Nephron (organoid): ENCODE measurements at regions not wholly inside any gene's neighbourhood (a gene's known extent, or its start where the extent isn't known, plus 50 kb on each side); places are given as distances from the start of the nearest gene placed in this dataset.
"Not testable (repeated sequence)": the region's sequence is repeated elsewhere in the genome, so short reads cannot be mapped to it uniquely, and the experiment has no call there.

Source experiments
- H3K27ac Mint-ChIP-seq, 3 experiments: 2 replicates each; pipeline ENCODE4 v1.8.0; 2020; ENCODE audit warnings: mixed read lengths in 3 of 3, mild to moderate bottlenecking in 2 of 3, moderate library complexity in 1 of 3
- H3K27me3 Mint-ChIP-seq: 2 replicates; pipeline ENCODE4 v1.8.0; 2021; ENCODE audit warnings: low read depth, mild to moderate bottlenecking, moderate library complexity, mixed read lengths
- H3K36me3 Mint-ChIP-seq: 2 replicates; pipeline ENCODE4 v1.8.0; 2020; ENCODE audit warnings: low read depth, mixed read lengths
- H3K4me1 Mint-ChIP-seq: 2 replicates; pipeline ENCODE4 v1.8.0; 2020; ENCODE audit warnings: mixed read lengths
- H3K4me3 Mint-ChIP-seq, 3 experiments: 2 replicates each; pipeline ENCODE4 v1.8.0; 2020; ENCODE audit warnings: mild to moderate bottlenecking in 3 of 3, mixed read lengths in 3 of 3, moderate library complexity in 2 of 3
- H3K9me3 Mint-ChIP-seq: 2 replicates; pipeline ENCODE4 v1.8.0; 2020; ENCODE audit warnings: mixed read lengths
- TF ChIP-seq, protein P1 (sequence below), 3 experiments: fragments of 200-600 bp; sonication (generic); IDR thresholded peaks; one replicate each; pipeline ENCODE4 v1.5.0; 2021; ENCODE audit warnings: antibody characterized with exemption in 3 of 3; ENCODE audit not compliant: unreplicated experiment in 3 of 3

DNA sequence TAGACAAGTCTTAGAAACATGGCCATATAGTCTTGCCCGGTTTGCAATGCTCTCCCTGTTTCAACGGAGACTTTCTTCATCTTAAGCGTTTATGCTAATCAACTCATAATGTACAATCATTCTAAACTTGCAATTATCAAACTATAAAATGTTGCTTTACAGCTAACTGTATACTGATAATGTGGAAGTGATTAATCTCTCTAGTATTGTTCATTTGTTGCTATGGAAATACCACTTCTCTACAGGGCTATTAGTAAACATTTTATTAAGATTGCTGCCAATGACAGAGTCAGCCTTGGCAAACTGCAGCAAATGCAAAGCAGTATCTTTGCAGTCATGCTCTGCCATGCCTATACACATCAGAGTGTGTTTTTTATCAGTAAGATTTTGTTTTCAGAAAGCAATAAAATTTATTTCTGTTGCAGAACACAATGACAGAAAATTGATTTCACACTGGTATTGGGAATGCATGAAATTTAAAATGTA is 1201.8 kb upstream of the CDH2 start:
- no peak overlapping the region for H3K4me3 Mint-ChIP-seq
- H3K27ac Mint-ChIP-seq = no peak overlapping the region
- no peaks in the 10 kb centered on the region for H3K4me1 Mint-ChIP-seq
- H3K27me3 Mint-ChIP-seq = no peaks in the 10 kb centered on the region
- H3K36me3 Mint-ChIP-seq = no peaks in the 10 kb centered on the region
- TF ChIP-seq, protein P1, sequence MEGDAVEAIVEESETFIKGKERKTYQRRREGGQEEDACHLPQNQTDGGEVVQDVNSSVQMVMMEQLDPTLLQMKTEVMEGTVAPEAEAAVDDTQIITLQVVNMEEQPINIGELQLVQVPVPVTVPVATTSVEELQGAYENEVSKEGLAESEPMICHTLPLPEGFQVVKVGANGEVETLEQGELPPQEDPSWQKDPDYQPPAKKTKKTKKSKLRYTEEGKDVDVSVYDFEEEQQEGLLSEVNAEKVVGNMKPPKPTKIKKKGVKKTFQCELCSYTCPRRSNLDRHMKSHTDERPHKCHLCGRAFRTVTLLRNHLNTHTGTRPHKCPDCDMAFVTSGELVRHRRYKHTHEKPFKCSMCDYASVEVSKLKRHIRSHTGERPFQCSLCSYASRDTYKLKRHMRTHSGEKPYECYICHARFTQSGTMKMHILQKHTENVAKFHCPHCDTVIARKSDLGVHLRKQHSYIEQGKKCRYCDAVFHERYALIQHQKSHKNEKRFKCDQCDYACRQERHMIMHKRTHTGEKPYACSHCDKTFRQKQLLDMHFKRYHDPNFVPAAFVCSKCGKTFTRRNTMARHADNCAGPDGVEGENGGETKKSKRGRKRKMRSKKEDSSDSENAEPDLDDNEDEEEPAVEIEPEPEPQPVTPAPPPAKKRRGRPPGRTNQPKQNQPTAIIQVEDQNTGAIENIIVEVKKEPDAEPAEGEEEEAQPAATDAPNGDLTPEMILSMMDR (IDR thresholded peaks at IDR 0.05; ENCODE audit: unreplicated experiment in 3 of 3) = no peak
- peaks cover 3% of the 10 kb centered on the region for H3K9me3 Mint-ChIP-seq

DNA sequence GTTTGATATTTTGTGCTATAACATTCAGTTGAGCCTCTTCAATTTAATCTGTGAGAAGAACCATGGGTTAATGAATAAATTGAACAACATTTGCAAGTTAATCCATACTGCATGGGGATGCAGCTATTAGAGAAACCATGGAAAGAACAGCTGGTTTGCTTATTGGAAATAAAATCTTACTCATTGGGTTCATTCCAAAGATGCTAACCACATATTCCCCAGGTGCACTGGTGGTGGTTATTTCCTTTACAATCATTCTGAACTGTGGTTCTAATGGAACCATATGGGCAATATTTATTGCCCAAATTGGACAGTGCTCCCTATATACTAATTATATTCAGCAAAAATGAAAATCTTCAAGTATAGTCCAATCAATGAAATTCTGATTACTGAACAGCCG is 1200.4 kb upstream of the CDH2 start:
- Mint-ChIP-seq H3K27me3 (no peaks in the 10 kb centered on the region), H3K9me3 (peaks cover 8% of the 10 kb centered on the region), H3K36me3 (no peaks in the 10 kb centered on the region), H3K4me3 (no peak overlapping the region), H3K27ac (no peak overlapping the region), H3K4me1 (no peaks in the 10 kb centered on the region)
- TF ChIP-seq, protein P1 (IDR thresholded peaks at IDR 0.05; ENCODE audit: unreplicated experiment in 3 of 3) = no peak

DNA sequence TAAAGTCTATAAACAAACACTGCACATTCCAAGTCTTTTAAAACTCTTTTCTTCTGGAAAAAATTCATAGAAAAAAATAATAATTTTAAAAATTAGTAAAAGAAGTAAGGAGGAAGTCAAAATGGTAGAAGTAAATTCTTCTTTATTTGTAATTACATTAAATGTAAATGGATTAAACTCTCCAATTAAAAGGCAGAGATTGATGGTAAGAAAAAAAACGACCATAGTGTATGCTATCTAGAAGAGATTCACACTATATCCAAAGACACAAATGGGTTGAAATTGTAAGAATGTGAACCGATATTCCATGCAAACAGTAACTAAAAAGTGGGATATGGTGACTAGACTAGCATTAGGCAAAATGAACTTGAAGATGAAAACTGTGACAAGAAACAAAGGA is 1196.1 kb upstream of the CDH2 start:
- Mint-ChIP-seq H3K4me1 (no peaks in the 10 kb centered on the region), H3K9me3 (peaks cover 8% of the 10 kb centered on the region), H3K27me3 (no peaks in the 10 kb centered on the region), H3K36me3 (no peaks in the 10 kb centered on the region), H3K27ac (no peak overlapping the region), H3K4me3 (no peak overlapping the region)
- TF ChIP-seq, protein P1 (IDR thresholded peaks at IDR 0.05; ENCODE audit: unreplicated experiment in 3 of 3) = no peak

DNA sequence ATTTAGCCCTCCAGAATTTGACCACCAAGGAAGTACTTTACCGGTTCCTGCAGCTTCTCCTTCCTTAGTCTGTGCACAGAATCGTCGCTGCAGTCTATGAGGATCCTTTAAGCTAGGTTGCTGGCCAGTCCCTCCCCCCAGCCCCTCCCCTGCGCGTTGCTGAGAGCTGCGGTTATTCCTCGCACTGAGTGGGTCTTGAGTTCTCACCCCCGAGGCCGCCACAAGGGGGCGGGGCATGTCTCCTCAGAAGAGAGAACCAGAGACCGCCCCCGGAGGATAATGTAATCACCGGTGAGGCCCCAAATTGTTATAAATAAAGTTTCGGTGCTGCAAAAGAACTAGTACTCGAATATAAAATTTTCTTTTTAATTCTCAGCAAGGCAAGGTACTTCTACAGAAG is 1184.9 kb upstream of the CDH2 start:
- no peaks in the 10 kb centered on the region for H3K36me3 Mint-ChIP-seq
- H3K4me3 Mint-ChIP-seq = no peak overlapping the region
- H3K4me1 Mint-ChIP-seq = no peaks in the 10 kb centered on the region
- peaks cover 2% of the 10 kb centered on the region for H3K9me3 Mint-ChIP-seq
- TF ChIP-seq, protein P1 (IDR thresholded peaks at IDR 0.05; ENCODE audit: unreplicated experiment in 3 of 3) = no peak
- H3K27me3 Mint-ChIP-seq = no peaks in the 10 kb centered on the region
- H3K27ac Mint-ChIP-seq = no peak overlapping the region

DNA sequence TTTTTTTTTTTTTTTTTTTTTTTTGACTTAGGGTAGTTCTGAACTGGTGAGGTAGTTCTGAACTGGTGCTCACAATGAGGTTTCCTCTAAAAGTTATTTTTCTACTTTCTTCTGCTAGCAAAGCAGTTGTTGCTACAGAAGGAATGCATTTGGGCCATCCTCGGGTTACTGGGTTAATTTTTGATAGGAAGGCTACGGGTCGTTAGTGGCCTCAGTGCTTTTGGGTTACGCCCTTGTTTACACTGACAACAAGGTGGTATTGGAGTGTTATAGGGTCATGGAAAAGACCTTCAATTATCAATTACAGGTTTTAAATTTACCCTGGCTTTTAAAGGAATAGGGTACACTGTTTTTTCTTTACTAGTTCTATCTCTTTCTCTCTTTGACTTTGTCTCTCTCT is 1183.7 kb upstream of the CDH2 start:
- not testable (repeated sequence) for H3K4me3 Mint-ChIP-seq, H3K27me3 Mint-ChIP-seq, H3K9me3 Mint-ChIP-seq, H3K36me3 Mint-ChIP-seq, H3K27ac Mint-ChIP-seq, H3K4me1 Mint-ChIP-seq

DNA sequence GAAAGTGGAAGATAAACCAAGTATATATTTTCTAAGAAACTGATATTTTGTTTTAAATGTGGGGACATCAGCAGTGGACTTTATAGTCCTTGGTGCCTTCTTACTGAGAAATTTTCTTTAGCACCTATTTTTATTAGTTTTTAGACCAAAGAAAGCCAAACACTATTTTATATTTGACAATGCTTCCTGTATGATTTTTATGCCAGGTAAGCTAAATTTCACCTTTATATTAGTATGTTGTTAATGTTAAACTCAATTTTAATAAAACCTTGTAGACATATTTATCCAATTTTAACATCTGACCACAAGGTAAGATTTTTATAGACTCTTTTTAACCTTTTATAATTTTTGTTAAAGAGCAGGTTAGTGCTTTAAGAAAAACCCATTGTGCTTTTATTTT is 1182.3 kb upstream of the CDH2 start:
- not testable (repeated sequence) for H3K27ac Mint-ChIP-seq, H3K36me3 Mint-ChIP-seq, H3K27me3 Mint-ChIP-seq, H3K4me3 Mint-ChIP-seq, H3K4me1 Mint-ChIP-seq, H3K9me3 Mint-ChIP-seq

DNA sequence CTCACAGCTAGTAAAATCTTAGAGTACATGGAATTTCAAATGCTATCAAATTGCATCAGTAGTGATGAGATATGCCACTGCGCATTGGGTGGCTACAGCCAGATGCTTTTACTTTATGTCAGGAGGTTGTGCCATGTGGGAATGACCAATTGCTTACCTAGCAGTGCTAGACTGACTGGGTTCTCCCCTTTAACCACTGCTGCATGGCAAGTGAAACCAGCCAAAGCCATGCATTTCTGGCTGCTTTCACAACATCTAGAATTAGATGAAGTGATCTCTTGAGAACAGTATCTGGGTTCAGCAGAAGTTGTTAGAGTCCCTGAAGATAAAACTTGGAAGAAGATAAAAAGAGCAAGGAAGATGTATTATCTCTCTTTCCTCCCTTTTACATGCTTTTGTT is 1174.2 kb upstream of the CDH2 start:
- Mint-ChIP-seq H3K27me3 (no peaks in the 10 kb centered on the region), H3K27ac (peak overlapping the region in 1 of 3 experiments; percentile 42), H3K36me3 (no peaks in the 10 kb centered on the region), H3K4me3 (no peak overlapping the region), H3K9me3 (peaks cover 5% of the 10 kb centered on the region), H3K4me1 (no peaks in the 10 kb centered on the region)
- TF ChIP-seq, protein P1 (IDR thresholded peaks at IDR 0.05; ENCODE audit: unreplicated experiment in 3 of 3) = no peak
